OCI-LY1 (cell line): ENCODE measurements at regions not wholly inside any gene's neighbourhood (a gene's known extent, or its start where the extent isn't known, plus 50 kb on each side); places are given as distances from the start of the nearest gene placed in this dataset.

Experiments
- H2AFZ ChIP-seq: fragments of 200-600 bp; sonication (generic), shearing (Covaris generic); 2 replicates; pipeline ENCODE4 v1.6.0; 2014; ENCODE audit warnings: antibody characterized with exemption, mild to moderate bottlenecking, low read length
- H3F3A ChIP-seq: fragments of 200-600 bp; sonication (generic), shearing (Covaris generic); 2 replicates; pipeline ENCODE4 v1.6.0; 2014; ENCODE audit warnings: mild to moderate bottlenecking, antibody characterized with exemption, low read length, moderate library complexity; ENCODE audit not compliant: insufficient read depth
- H3K27ac ChIP-seq: fragments of 200-600 bp; sonication (generic); 2 replicates; pipeline ENCODE4 v1.5.1; 2014; ENCODE audit warnings: low read length, mixed run types, mild to moderate bottlenecking, low read depth; ENCODE audit not compliant: poor library complexity, severe bottlenecking
- H3K27me3 ChIP-seq: fragments of 200-600 bp; sonication (generic); 2 replicates; pipeline ENCODE4 v1.6.0; 2014; ENCODE audit warnings: antibody characterized with exemption, mild to moderate bottlenecking, low read length, moderate library complexity; ENCODE audit not compliant: insufficient read depth
- H3K36me3 ChIP-seq: fragments of 200-600 bp; sonication (generic); 2 replicates; pipeline ENCODE4 v1.6.1; 2014; ENCODE audit warnings: mild to moderate bottlenecking, antibody characterized with exemption, low read length, moderate library complexity, mixed read lengths; ENCODE audit not compliant: insufficient read depth
- H3K4me1 ChIP-seq: fragments of 200-600 bp; sonication (generic); 2 replicates; pipeline ENCODE4 v1.5.1; 2014; ENCODE audit warnings: mild to moderate bottlenecking, low read length, moderate library complexity; ENCODE audit not compliant: insufficient read depth, severe bottlenecking
- H3K4me2 ChIP-seq: fragments of 200-600 bp; sonication (generic), shearing (Covaris generic); 2 replicates; pipeline ENCODE4 v1.6.1; 2014; ENCODE audit warnings: low read length
- H3K4me3 ChIP-seq: fragments of 200-600 bp; sonication (generic); 2 replicates; pipeline ENCODE4 v1.5.1; 2014; ENCODE audit warnings: low read length, low read depth, mild to moderate bottlenecking, mixed read lengths; ENCODE audit not compliant: poor library complexity, severe bottlenecking
- H3K79me2 ChIP-seq: fragments of 200-600 bp; shearing (Covaris generic); 2 replicates; pipeline ENCODE4 v1.6.1; 2016; ENCODE audit warnings: mixed run types, low read length, mixed read lengths; ENCODE audit not compliant: insufficient read depth
- H3K9ac ChIP-seq: fragments of 200-600 bp; sonication (generic), shearing (Covaris generic); 2 replicates; pipeline ENCODE4 v1.6.1; 2014; ENCODE audit warnings: mild to moderate bottlenecking, low read length, mixed read lengths
- H3K9me2 ChIP-seq: fragments of 200-600 bp; sonication (generic), shearing (Covaris generic); 2 replicates; pipeline ENCODE4 v1.6.1; 2014; ENCODE audit warnings: low read depth, mild to moderate bottlenecking, low read length, mixed read lengths
- H3K9me3 ChIP-seq: fragments of 200-600 bp; shearing (Covaris generic); 2 replicates; pipeline ENCODE4 v1.6.1; 2014; ENCODE audit warnings: low read length, mixed read lengths
- H4K20me1 ChIP-seq: fragments of 200-600 bp; sonication (generic), shearing (Covaris generic); 2 replicates; pipeline ENCODE4 v1.6.0; 2016; ENCODE audit warnings: mild to moderate bottlenecking, low read length; ENCODE audit not compliant: insufficient read depth
- EZH2 ChIP-seq: fragments of 200-600 bp; sonication (generic), shearing (Covaris generic); IDR thresholded peaks from 2 replicates; pipeline ENCODE4 v1.8.0; 2017; ENCODE audit warnings: borderline replicate concordance, mixed run types, mild to moderate bottlenecking, antibody characterized with exemption, low read length, moderate library complexity, mixed read lengths
- TF ChIP-seq, protein P1 (sequence below): fragments of 200-600 bp; sonication (generic), shearing (Covaris generic); IDR thresholded peaks from 2 replicates; pipeline ENCODE4 v1.5.1; 2017; ENCODE audit warnings: mild to moderate bottlenecking, antibody characterized with exemption, low read length, moderate library complexity, mixed read lengths

DNA sequence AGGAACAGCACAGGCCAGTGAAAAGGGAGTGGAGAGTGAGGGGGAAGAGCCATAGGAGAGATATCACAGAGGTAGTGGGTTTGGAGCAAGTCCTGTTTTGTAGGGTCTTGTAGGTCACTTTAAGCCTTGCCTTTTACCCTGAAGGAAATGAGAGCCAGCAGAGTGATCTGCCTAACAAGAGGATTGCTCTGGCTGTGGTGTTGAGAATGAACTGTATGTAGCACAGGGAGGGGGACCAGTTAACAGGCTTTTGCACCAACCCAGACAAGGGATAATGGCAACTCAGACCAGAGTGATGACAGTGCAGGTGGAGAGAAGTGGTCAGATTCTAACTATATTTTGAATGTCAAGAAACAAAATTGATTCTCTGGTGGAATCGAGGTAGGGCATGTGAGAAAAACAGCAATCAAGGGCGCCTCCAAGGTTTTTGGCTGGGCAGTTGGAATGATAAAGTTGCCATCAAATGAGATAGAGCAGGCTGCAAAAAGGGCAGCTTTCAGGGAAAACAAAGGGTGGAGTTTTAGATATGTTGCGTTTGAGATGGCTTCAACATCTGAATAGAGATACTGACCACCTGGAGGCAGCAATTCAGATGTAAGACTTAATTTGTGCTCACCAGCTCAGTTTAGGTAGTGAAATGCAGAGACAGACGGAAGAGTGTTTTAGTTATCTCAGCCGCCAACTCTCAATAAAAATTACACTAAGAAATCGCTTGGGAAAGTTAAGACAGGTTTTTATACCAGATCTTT is 134.4 kb upstream of the BTBD3 start:
- no peak overlapping the region for H3K4me2 ChIP-seq
- no peaks in the 10 kb centered on the region for H3K36me3 ChIP-seq
- no peaks in the 10 kb centered on the region for H3K79me2 ChIP-seq
- no peaks in the 10 kb centered on the region for H3K9me3 ChIP-seq
- H3K4me1 ChIP-seq: no peaks in the 10 kb centered on the region
- H3K27me3 ChIP-seq: no peaks in the 10 kb centered on the region
- H2AFZ ChIP-seq: no peak overlapping the region
- H3K9ac ChIP-seq: no peak overlapping the region
- no peaks in the 10 kb centered on the region for H3F3A ChIP-seq
- no peak overlapping the region for H3K4me3 ChIP-seq
- no peak for TF ChIP-seq EZH2
- TF ChIP-seq, protein P1, sequence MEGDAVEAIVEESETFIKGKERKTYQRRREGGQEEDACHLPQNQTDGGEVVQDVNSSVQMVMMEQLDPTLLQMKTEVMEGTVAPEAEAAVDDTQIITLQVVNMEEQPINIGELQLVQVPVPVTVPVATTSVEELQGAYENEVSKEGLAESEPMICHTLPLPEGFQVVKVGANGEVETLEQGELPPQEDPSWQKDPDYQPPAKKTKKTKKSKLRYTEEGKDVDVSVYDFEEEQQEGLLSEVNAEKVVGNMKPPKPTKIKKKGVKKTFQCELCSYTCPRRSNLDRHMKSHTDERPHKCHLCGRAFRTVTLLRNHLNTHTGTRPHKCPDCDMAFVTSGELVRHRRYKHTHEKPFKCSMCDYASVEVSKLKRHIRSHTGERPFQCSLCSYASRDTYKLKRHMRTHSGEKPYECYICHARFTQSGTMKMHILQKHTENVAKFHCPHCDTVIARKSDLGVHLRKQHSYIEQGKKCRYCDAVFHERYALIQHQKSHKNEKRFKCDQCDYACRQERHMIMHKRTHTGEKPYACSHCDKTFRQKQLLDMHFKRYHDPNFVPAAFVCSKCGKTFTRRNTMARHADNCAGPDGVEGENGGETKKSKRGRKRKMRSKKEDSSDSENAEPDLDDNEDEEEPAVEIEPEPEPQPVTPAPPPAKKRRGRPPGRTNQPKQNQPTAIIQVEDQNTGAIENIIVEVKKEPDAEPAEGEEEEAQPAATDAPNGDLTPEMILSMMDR: no peak
- H3K9me2 ChIP-seq: no peaks in the 10 kb centered on the region
- H4K20me1 ChIP-seq: no peaks in the 10 kb centered on the region
- no peak overlapping the region for H3K27ac ChIP-seq

- no peaks in the 10 kb centered on the region for H3K9me3 ChIP-seq
- no peaks in the 10 kb centered on the region for H3K4me1 ChIP-seq
- H3K36me3 ChIP-seq: no peaks in the 10 kb centered on the region
- no peaks in the 10 kb centered on the region for H3K27me3 ChIP-seq
- H3K9me2 ChIP-seq: no peaks in the 10 kb centered on the region
- H3K79me2 ChIP-seq: no peaks in the 10 kb centered on the region
- no peak overlapping the region for H3K4me2 ChIP-seq
- no peak overlapping the region for H3K27ac ChIP-seq
- H4K20me1 ChIP-seq: no peaks in the 10 kb centered on the region
- H3K4me3 ChIP-seq: no peak overlapping the region
- no peaks in the 10 kb centered on the region for H3F3A ChIP-seq
- no peak overlapping the region for H3K9ac ChIP-seq
- TF ChIP-seq EZH2: no peak
- TF ChIP-seq, protein P1: no peak
- H2AFZ ChIP-seq: no peak overlapping the region
Observed at GRCh38 chr20:11785885-11786507, 131.7 kb upstream of the BTBD3 start.

GRCh38 chr20:11790046-11790445 is 127.6 kb upstream of the BTBD3 start:
- Histone ChIP-seq H3K36me3 (no peaks in the 10 kb centered on the region), H3K9me3 (no peaks in the 10 kb centered on the region), H3K4me2 (no peak overlapping the region), H3K4me1 (no peaks in the 10 kb centered on the region), H3K9me2 (no peaks in the 10 kb centered on the region), H3K79me2 (no peaks in the 10 kb centered on the region), H3K9ac (no peak overlapping the region), H3K27ac (no peak overlapping the region), H3F3A (no peaks in the 10 kb centered on the region), H4K20me1 (no peaks in the 10 kb centered on the region), H3K27me3 (no peaks in the 10 kb centered on the region), H2AFZ (no peak overlapping the region), H3K4me3 (no peak overlapping the region)
- TF ChIP-seq, protein P1: no peak
- TF ChIP-seq EZH2: no peak
